Prostate gland (tissue), 2 donors: ENCODE measurements at regions not wholly inside any gene's neighbourhood (a gene's known extent, or its start where the extent isn't known, plus 50 kb on each side); places are given as distances from the start of the nearest gene placed in this dataset.

Experiments
- POLR2A ChIP-seq: fragments of 450-650 bp; IDR thresholded peaks from one replicate; pipeline ENCODE4 v1.6.1; 2016; ENCODE audit warnings: antibody characterized with exemption, mild to moderate bottlenecking
- POLR2AphosphoS5 ChIP-seq: sonication (generic); formaldehyde crosslinking; IDR thresholded peaks from one replicate; pipeline ENCODE4 v1.6.1; 2017; ENCODE audit warnings: antibody characterized with exemption
- TF ChIP-seq, protein P1 (sequence below), 4 experiments: fragments of 200-600 bp in 2 of 4; fragments of 450-650 bp in 2 of 4; sonication (generic) in 2 of 4; IDR thresholded peaks; 1 replicate in 3 of 4; 2 replicates in 1 of 4; pipeline ENCODE4 v1.5.1; 2016 to 2019; ENCODE audit warnings: antibody characterized with exemption in 4 of 4, mild to moderate bottlenecking in 2 of 4, moderate library complexity in 2 of 4

GRCh38 chr3:115550285-115550761, 73.0 kb upstream of the GAP43 start:
- TF ChIP-seq, protein P1, sequence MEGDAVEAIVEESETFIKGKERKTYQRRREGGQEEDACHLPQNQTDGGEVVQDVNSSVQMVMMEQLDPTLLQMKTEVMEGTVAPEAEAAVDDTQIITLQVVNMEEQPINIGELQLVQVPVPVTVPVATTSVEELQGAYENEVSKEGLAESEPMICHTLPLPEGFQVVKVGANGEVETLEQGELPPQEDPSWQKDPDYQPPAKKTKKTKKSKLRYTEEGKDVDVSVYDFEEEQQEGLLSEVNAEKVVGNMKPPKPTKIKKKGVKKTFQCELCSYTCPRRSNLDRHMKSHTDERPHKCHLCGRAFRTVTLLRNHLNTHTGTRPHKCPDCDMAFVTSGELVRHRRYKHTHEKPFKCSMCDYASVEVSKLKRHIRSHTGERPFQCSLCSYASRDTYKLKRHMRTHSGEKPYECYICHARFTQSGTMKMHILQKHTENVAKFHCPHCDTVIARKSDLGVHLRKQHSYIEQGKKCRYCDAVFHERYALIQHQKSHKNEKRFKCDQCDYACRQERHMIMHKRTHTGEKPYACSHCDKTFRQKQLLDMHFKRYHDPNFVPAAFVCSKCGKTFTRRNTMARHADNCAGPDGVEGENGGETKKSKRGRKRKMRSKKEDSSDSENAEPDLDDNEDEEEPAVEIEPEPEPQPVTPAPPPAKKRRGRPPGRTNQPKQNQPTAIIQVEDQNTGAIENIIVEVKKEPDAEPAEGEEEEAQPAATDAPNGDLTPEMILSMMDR (IDR thresholded peaks at IDR 0.05): no peak
- TF ChIP-seq POLR2A (no peak), POLR2AphosphoS5 (no peak)
